ENCODE measurements at regions not wholly inside any gene's neighbourhood (a gene's known extent, or its start where the extent isn't known, plus 50 kb on each side); places are given as distances from the start of the nearest gene placed in this dataset.

- no peak overlapping the region for H3K4me3 ChIP-seq (replicated peaks in 1 of 2; ENCODE audit: low read depth in 1 of 2, low read length in 2 of 2)
- H3K4me1 ChIP-seq (ENCODE audit: control insufficient read depth in 1 of 2, insufficient read depth in 2 of 2, low read length in 2 of 2): no peaks in the 10 kb centered on the region
- POLR2A ChIA-PET: no interaction called here
- CTCF ChIA-PET: no interaction called here
- no peak overlapping the region for H3K9ac ChIP-seq (ENCODE audit: low read length)
- H3K4me2 ChIP-seq (ENCODE audit: low read length): no peak overlapping the region
- BruUV-seq (replicated peaks): no TSS peak
- no peak for TF ChIP-seq JUND (IDR thresholded peaks at IDR 0.05)
- intact Hi-C loops (cut with micrococcal nuclease): no loop called here
- H3K27me3 ChIP-seq (ENCODE audit: insufficient read depth, low read length): no peaks in the 10 kb centered on the region
- RAD21 ChIA-PET (ENCODE audit: low non-redundant PET in 1 of 2, low total read pairs in 2 of 2, uncharacterized antibody in 2 of 2, unreplicated experiment in 2 of 2): no interaction called here
- H3K79me2 ChIP-seq (ENCODE audit: insufficient read depth, low read length): no peaks in the 10 kb centered on the region
- H3K9me3 ChIP-seq (ENCODE audit: control insufficient read depth in 1 of 2, insufficient read depth in 1 of 2, low read depth in 1 of 2, low read length in 2 of 2): no peaks in the 10 kb centered on the region
- ATAC-seq (no peak), DNase-seq (ENCODE audit: low read depth, low spot score) (no peak)
- no peak overlapping the region for H2AFZ ChIP-seq (ENCODE audit: low read depth, low read length, poor library complexity, severe bottlenecking)
- H3K9me2 ChIP-seq (ENCODE audit: insufficient read depth): no peaks in the 10 kb centered on the region
- no peak overlapping the region for H3K27ac ChIP-seq (ENCODE audit: low read depth, low read length)
- H3K36me3 ChIP-seq (ENCODE audit: control insufficient read depth in 1 of 2, insufficient read depth in 2 of 2, low read length in 2 of 2): no peaks in the 10 kb centered on the region
- H4K20me1 ChIP-seq (ENCODE audit: insufficient read depth): no peaks in the 10 kb centered on the region
Observed at GRCh38 chr12:105622846-105623736, 292.6 kb downstream of the C12orf75 start.

DNA sequence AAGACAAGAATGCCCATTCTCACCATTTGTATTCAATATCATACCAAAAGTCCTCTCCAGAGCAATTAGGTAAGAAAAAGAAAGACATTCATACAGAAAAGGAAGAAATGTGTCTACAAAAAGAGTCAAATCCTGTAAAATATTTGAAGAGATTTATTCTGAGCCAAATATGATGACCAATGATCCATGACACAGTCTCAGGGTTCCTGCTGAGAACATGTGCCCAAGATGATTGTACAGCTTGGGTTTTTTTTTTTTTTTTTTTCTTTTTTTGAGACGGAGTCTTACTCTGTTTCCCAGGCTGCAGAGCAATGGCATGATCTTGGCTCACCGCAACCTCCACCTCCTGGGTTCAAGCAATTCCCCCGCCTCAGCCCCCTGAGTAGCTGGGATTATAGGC, 296.2 kb downstream of the C12orf75 start:
- no peaks in the 10 kb centered on the region for H3K4me1 ChIP-seq (ENCODE audit: control insufficient read depth in 1 of 2, insufficient read depth in 2 of 2, low read length in 2 of 2)
- H3K9me3 ChIP-seq (ENCODE audit: control insufficient read depth in 1 of 2, insufficient read depth in 1 of 2, low read depth in 1 of 2, low read length in 2 of 2): no peaks in the 10 kb centered on the region
- H3K4me3 ChIP-seq (replicated peaks in 1 of 2; ENCODE audit: low read depth in 1 of 2, low read length in 2 of 2): no peak overlapping the region
- H3K79me2 ChIP-seq (ENCODE audit: insufficient read depth, low read length): no peaks in the 10 kb centered on the region
- H3K9me2 ChIP-seq (ENCODE audit: insufficient read depth): no peaks in the 10 kb centered on the region
- no TSS peak for BruUV-seq (replicated peaks)
- H2AFZ ChIP-seq (ENCODE audit: low read depth, low read length, poor library complexity, severe bottlenecking): no peak overlapping the region
- ATAC-seq: no peak
- H3K4me2 ChIP-seq (ENCODE audit: low read length): no peak overlapping the region
- H3K36me3 ChIP-seq (ENCODE audit: control insufficient read depth in 1 of 2, insufficient read depth in 2 of 2, low read length in 2 of 2): no peaks in the 10 kb centered on the region
- no peak for DNase-seq (ENCODE audit: low read depth, low spot score)
- TF ChIP-seq ELF1 (IDR thresholded peaks at IDR 0.05; ENCODE audit: borderline replicate concordance, low read depth) (no peak), FOSL1 (IDR thresholded peaks at IDR 0.05; ENCODE audit: low read depth) (no peak), ATF3 (IDR thresholded peaks at IDR 0.05) (no peak), ZBTB33 (IDR thresholded peaks at IDR 0.05; ENCODE audit: extremely low read depth, insufficient replicate concordance, low read length) (no peak), EZH2phosphoT487 (IDR thresholded peaks at IDR 0.05; ENCODE audit: borderline replicate concordance) (no peak), SIN3A (IDR thresholded peaks at IDR 0.05; ENCODE audit: low read depth) (no peak), RAD21 (IDR thresholded peaks at IDR 0.05; ENCODE audit: low read depth) (no peak), POLR2AphosphoS5 (IDR thresholded peaks at IDR 0.05; ENCODE audit: low read depth, low read length) (no peak), CEBPB (IDR thresholded peaks at IDR 0.05; ENCODE audit: low read depth) (no peak), YY1 (IDR thresholded peaks at IDR 0.05; ENCODE audit: extremely low read depth, insufficient replicate concordance, low read depth, low read length) (no peak), SRF (IDR thresholded peaks at IDR 0.05; ENCODE audit: low read depth) (no peak), EZH2 (IDR thresholded peaks at IDR 0.05) (no peak), POLR2A (IDR thresholded peaks at IDR 0.05; ENCODE audit: borderline replicate concordance, extremely low read depth, insufficient read depth, insufficient read length) (no peak), CTCF (IDR thresholded peaks at IDR 0.05 in 2 of 3, conservative IDR thresholded peaks at IDR 0.05 in 1 of 3; ENCODE audit: borderline replicate concordance in 1 of 3, insufficient read depth in 1 of 3, low read depth in 2 of 3, low read length in 2 of 3) (no peak), JUND (IDR thresholded peaks at IDR 0.05) (no peak), CBX3 (IDR thresholded peaks at IDR 0.05; ENCODE audit: low read depth) (no peak)
- intact Hi-C loops (cut with micrococcal nuclease): no loop called here
- no peak overlapping the region for H3K9ac ChIP-seq (ENCODE audit: low read length)
- H4K20me1 ChIP-seq (ENCODE audit: insufficient read depth): no peaks in the 10 kb centered on the region
- no peak overlapping the region for H3K27ac ChIP-seq (ENCODE audit: low read depth, low read length)
- RAD21 ChIA-PET (ENCODE audit: low non-redundant PET in 1 of 2, low total read pairs in 2 of 2, uncharacterized antibody in 2 of 2, unreplicated experiment in 2 of 2): no interaction called here
- POLR2A ChIA-PET: no interaction called here
- CTCF ChIA-PET: interaction anchor here (0.6 kb wide), 1 partner anchor 422 kb away, joined by 3 read pairs; no protein-coding TSS in a partner anchor
- H3K27me3 ChIP-seq (ENCODE audit: insufficient read depth, low read length): no peaks in the 10 kb centered on the region
